ENCODE measurements at regions not wholly inside any gene's neighbourhood (a gene's known extent, or its start where the extent isn't known, plus 50 kb on each side); places are given as distances from the start of the nearest gene placed in this dataset.

DNA sequence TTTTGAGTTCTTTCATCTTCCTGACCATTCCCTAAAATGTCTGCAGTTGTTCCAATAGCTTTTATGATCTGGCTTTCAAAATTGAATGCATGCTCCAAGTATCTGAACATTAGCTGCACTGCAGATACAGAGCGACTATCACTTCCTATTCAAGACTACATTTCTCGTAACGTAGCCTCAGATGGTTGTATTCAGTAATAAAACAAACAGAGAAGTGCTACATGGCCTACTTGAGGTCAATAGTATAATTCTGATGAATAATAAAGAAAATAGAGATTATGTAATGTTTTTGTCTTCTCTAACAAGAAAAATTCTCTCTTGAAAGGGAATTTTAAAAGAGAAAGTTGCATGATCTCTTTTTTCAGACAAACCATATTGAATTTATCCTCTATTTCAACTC lies 333.9 kb upstream of the IRAK1BP1 start:
- TF ChIP-seq EZH2 (IDR thresholded peaks at IDR 0.05): no peak
- no peak for TF ChIP-seq POLR2AphosphoS5 (IDR thresholded peaks at IDR 0.05; ENCODE audit: borderline replicate concordance, low read depth, low read length)
- TF ChIP-seq FOXP2 (optimal IDR thresholded peaks at IDR 0.05; ENCODE audit: control extremely low read depth, extremely low read length, insufficient read depth): no peak
